ENCODE measurements at regions not wholly inside any gene's neighbourhood (a gene's known extent, or its start where the extent isn't known, plus 50 kb on each side); places are given as distances from the start of the nearest gene placed in this dataset.

DNA sequence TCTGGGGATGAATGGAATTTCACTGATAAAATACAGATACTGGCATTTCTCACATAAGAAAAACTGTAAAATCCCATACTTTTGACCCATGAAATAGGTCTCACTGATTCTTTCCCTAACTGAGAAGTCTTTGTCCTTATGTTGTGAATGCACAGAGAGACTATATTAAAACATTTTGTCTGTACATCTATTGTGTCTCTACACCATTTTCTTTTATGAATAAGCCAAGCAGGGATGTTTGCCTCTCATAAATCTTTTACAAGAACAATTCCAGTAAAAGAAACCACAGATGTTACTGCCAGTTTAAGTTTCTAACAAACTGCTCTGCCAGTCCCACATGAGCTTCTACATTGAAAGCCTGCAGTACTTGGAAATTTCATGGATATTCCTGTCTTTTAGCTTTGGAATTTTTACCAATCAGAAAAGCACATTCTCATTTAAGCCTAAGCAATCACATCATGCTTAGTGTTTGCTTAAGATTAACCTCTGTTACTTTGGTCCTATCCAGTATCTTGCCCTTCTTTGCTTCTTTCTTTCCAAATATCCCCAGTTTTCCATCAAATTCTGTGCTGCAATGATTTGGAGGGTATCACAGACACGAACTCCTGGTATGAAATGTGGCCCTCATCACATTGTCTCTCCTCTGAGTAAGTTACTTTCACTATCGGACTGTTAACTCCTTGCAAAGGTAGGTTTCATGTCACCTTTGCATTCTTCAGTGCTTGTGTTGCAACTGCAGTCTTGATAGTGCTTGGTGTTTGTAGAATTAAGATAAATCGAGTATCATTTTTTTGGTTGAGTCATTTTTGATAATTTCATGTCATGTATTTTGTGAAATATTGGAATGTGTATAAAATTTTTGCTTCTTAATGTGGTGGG is 415.1 kb upstream of the ADAMTSL1 start:
- Histone ChIP-seq H3F3A (ENCODE audit: insufficient read depth) (no peaks in the 10 kb centered on the region), H3K4me3 (ENCODE audit: insufficient read depth, low read length, poor library complexity, severe bottlenecking) (no peak overlapping the region), H3K9ac (ENCODE audit: low read length) (no peak overlapping the region), H3K9me2 (replicated peaks; ENCODE audit: insufficient read depth, low read length) (no peaks in the 10 kb centered on the region), H3K9me3 (ENCODE audit: insufficient read depth, low read length) (no peaks in the 10 kb centered on the region), H2AFZ (ENCODE audit: low read depth, low read length, severe bottlenecking) (no peak overlapping the region), H4K20me1 (ENCODE audit: low read depth, low read length) (no peaks in the 10 kb centered on the region), H3K4me2 (ENCODE audit: low read depth, low read length, poor library complexity, severe bottlenecking) (no peak overlapping the region), H3K79me2 (ENCODE audit: insufficient read depth, low read length) (no peaks in the 10 kb centered on the region), H3K27ac (ENCODE audit: low read depth, low read length) (no peak overlapping the region), H3K27me3 (ENCODE audit: low read length) (no peaks in the 10 kb centered on the region), H3K36me3 (ENCODE audit: low read length) (no peaks in the 10 kb centered on the region)
- TF ChIP-seq CTCF (IDR thresholded peaks at IDR 0.05; ENCODE audit: insufficient read depth, low read length, poor library complexity, severe bottlenecking) (no peak), EZH2phosphoT487 (conservative IDR thresholded peaks at IDR 0.05; ENCODE audit: low read length) (no peak)

- no peak overlapping the region for H3K4me3 ChIP-seq (ENCODE audit: insufficient read depth, low read length, poor library complexity, severe bottlenecking)
- H3K27me3 ChIP-seq (ENCODE audit: low read length) = no peaks in the 10 kb centered on the region
- no peak overlapping the region for H2AFZ ChIP-seq (ENCODE audit: low read depth, low read length, severe bottlenecking)
- no peak overlapping the region for H3K27ac ChIP-seq (ENCODE audit: low read depth, low read length)
- H4K20me1 ChIP-seq (ENCODE audit: low read depth, low read length) = no peaks in the 10 kb centered on the region
- no peaks in the 10 kb centered on the region for H3K9me3 ChIP-seq (ENCODE audit: insufficient read depth, low read length)
- H3F3A ChIP-seq (ENCODE audit: insufficient read depth) = no peaks in the 10 kb centered on the region
- H3K9me2 ChIP-seq (replicated peaks; ENCODE audit: insufficient read depth, low read length) = no peaks in the 10 kb centered on the region
- no peaks in the 10 kb centered on the region for H3K79me2 ChIP-seq (ENCODE audit: insufficient read depth, low read length)
- no peak overlapping the region for H3K4me2 ChIP-seq (ENCODE audit: low read depth, low read length, poor library complexity, severe bottlenecking)
- no peak for TF ChIP-seq EZH2phosphoT487 (conservative IDR thresholded peaks at IDR 0.05; ENCODE audit: low read length)
- no peak for TF ChIP-seq CTCF (IDR thresholded peaks at IDR 0.05; ENCODE audit: insufficient read depth, low read length, poor library complexity, severe bottlenecking)
- no peak overlapping the region for H3K9ac ChIP-seq (ENCODE audit: low read length)
- no peaks in the 10 kb centered on the region for H3K36me3 ChIP-seq (ENCODE audit: low read length)
These were observed 414.5 kb upstream of the ADAMTSL1 start for GRCh38 chr9:18059447-18059846.

GRCh38 chr9:18060269-18060934 is 413.6 kb upstream of the ADAMTSL1 start:
- Histone ChIP-seq H3K79me2 (ENCODE audit: insufficient read depth, low read length) (no peaks in the 10 kb centered on the region), H2AFZ (ENCODE audit: low read depth, low read length, severe bottlenecking) (no peak overlapping the region), H4K20me1 (ENCODE audit: low read depth, low read length) (no peaks in the 10 kb centered on the region), H3F3A (ENCODE audit: insufficient read depth) (no peaks in the 10 kb centered on the region), H3K36me3 (ENCODE audit: low read length) (no peaks in the 10 kb centered on the region), H3K27me3 (ENCODE audit: low read length) (no peaks in the 10 kb centered on the region), H3K4me2 (ENCODE audit: low read depth, low read length, poor library complexity, severe bottlenecking) (no peak overlapping the region), H3K9me2 (replicated peaks; ENCODE audit: insufficient read depth, low read length) (no peaks in the 10 kb centered on the region), H3K27ac (ENCODE audit: low read depth, low read length) (no peak overlapping the region), H3K9me3 (ENCODE audit: insufficient read depth, low read length) (no peaks in the 10 kb centered on the region), H3K9ac (ENCODE audit: low read length) (no peak overlapping the region), H3K4me3 (ENCODE audit: insufficient read depth, low read length, poor library complexity, severe bottlenecking) (no peak overlapping the region)
- TF ChIP-seq CTCF (IDR thresholded peaks at IDR 0.05; ENCODE audit: insufficient read depth, low read length, poor library complexity, severe bottlenecking) = peak; percentile 12
- TF ChIP-seq EZH2phosphoT487 (conservative IDR thresholded peaks at IDR 0.05; ENCODE audit: low read length) = no peak

All from SU-DHL-6 (cell line).